ENCODE measurements at regions not wholly inside any gene's neighbourhood (a gene's known extent, or its start where the extent isn't known, plus 50 kb on each side); places are given as distances from the start of the nearest gene placed in this dataset.

- Mint-ChIP-seq H3K36me3 (no peaks in the 10 kb centered on the region), H3K4me1 (0 out of 2 replicates have a peak, but pooled peaks cover 5% of the 10 kb centered on the region), H3K27me3 (ENCODE audit: low read depth) (no peaks in the 10 kb centered on the region), H3K27ac (no peak overlapping the region), H3K9me3 (peaks cover 3% of the 10 kb centered on the region), H3K4me3 (no peak overlapping the region)
- DNase-seq (ENCODE audit: low spot score) (no peak), ATAC-seq (no peak)
- POLR2A ChIA-PET: no interaction called here
- TF ChIP-seq ELF4 (CRISPR knock-in tag; IDR thresholded peaks at IDR 0.05; ENCODE audit: low read depth) (no peak), SP1 (CRISPR knock-in tag; conservative IDR thresholded peaks at IDR 0.05) (no peak), ZNF671 (CRISPR knock-in tag; IDR thresholded peaks at IDR 0.05) (no peak)
- TF ChIP-seq, protein P1, sequence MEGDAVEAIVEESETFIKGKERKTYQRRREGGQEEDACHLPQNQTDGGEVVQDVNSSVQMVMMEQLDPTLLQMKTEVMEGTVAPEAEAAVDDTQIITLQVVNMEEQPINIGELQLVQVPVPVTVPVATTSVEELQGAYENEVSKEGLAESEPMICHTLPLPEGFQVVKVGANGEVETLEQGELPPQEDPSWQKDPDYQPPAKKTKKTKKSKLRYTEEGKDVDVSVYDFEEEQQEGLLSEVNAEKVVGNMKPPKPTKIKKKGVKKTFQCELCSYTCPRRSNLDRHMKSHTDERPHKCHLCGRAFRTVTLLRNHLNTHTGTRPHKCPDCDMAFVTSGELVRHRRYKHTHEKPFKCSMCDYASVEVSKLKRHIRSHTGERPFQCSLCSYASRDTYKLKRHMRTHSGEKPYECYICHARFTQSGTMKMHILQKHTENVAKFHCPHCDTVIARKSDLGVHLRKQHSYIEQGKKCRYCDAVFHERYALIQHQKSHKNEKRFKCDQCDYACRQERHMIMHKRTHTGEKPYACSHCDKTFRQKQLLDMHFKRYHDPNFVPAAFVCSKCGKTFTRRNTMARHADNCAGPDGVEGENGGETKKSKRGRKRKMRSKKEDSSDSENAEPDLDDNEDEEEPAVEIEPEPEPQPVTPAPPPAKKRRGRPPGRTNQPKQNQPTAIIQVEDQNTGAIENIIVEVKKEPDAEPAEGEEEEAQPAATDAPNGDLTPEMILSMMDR (IDR thresholded peaks at IDR 0.05): no peak
- CTCF ChIA-PET: no interaction called here
Observed at GRCh38 chr14:29240066-29240465, 473.5 kb downstream of the FOXG1 start.

- Mint-ChIP-seq H3K27me3 (ENCODE audit: low read depth) (no peaks in the 10 kb centered on the region), H3K27ac (no peak overlapping the region), H3K4me1 (0 out of 2 replicates have a peak, but pooled peaks cover 5% of the 10 kb centered on the region), H3K4me3 (no peak overlapping the region), H3K9me3 (peaks cover 5% of the 10 kb centered on the region), H3K36me3 (no peaks in the 10 kb centered on the region)
- CTCF ChIA-PET: no interaction called here
- POLR2A ChIA-PET: no interaction called here
- ATAC-seq: no peak
- no peak for DNase-seq (ENCODE audit: low spot score)
- TF ChIP-seq ETV6 (CRISPR knock-in tag; IDR thresholded peaks at IDR 0.05) (no peak), GABPB1 (CRISPR knock-in tag; IDR thresholded peaks at IDR 0.05) (no peak), CDX4 (CRISPR knock-in tag; IDR thresholded peaks at IDR 0.05; ENCODE audit: borderline replicate concordance) (no peak), SMAD3 (CRISPR knock-in tag; IDR thresholded peaks at IDR 0.05; ENCODE audit: borderline replicate concordance) (no peak), ZBTB21 (CRISPR knock-in tag; IDR thresholded peaks at IDR 0.05; ENCODE audit: borderline replicate concordance) (no peak), AFF4 (CRISPR knock-in tag; IDR thresholded peaks at IDR 0.05; ENCODE audit: borderline replicate concordance) (no peak), NR3C1 (CRISPR knock-in tag; conservative IDR thresholded peaks at IDR 0.05; ENCODE audit: low read depth) (no peak), CREB1 (CRISPR knock-in tag; IDR thresholded peaks at IDR 0.05) (no peak), ELF4 (CRISPR knock-in tag; IDR thresholded peaks at IDR 0.05; ENCODE audit: low read depth) (no peak), ZNF121 (CRISPR knock-in tag; IDR thresholded peaks at IDR 0.05) (no peak), EMX1 (CRISPR knock-in tag; IDR thresholded peaks at IDR 0.05) (no peak), HMGA2 (CRISPR knock-in tag; IDR thresholded peaks at IDR 0.05) (no peak), ZNF532 (CRISPR knock-in tag; IDR thresholded peaks at IDR 0.05; ENCODE audit: borderline replicate concordance) (no peak)
- TF ChIP-seq, protein P2, sequence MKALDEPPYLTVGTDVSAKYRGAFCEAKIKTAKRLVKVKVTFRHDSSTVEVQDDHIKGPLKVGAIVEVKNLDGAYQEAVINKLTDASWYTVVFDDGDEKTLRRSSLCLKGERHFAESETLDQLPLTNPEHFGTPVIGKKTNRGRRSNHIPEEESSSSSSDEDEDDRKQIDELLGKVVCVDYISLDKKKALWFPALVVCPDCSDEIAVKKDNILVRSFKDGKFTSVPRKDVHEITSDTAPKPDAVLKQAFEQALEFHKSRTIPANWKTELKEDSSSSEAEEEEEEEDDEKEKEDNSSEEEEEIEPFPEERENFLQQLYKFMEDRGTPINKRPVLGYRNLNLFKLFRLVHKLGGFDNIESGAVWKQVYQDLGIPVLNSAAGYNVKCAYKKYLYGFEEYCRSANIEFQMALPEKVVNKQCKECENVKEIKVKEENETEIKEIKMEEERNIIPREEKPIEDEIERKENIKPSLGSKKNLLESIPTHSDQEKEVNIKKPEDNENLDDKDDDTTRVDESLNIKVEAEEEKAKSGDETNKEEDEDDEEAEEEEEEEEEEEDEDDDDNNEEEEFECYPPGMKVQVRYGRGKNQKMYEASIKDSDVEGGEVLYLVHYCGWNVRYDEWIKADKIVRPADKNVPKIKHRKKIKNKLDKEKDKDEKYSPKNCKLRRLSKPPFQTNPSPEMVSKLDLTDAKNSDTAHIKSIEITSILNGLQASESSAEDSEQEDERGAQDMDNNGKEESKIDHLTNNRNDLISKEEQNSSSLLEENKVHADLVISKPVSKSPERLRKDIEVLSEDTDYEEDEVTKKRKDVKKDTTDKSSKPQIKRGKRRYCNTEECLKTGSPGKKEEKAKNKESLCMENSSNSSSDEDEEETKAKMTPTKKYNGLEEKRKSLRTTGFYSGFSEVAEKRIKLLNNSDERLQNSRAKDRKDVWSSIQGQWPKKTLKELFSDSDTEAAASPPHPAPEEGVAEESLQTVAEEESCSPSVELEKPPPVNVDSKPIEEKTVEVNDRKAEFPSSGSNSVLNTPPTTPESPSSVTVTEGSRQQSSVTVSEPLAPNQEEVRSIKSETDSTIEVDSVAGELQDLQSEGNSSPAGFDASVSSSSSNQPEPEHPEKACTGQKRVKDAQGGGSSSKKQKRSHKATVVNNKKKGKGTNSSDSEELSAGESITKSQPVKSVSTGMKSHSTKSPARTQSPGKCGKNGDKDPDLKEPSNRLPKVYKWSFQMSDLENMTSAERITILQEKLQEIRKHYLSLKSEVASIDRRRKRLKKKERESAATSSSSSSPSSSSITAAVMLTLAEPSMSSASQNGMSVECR (CRISPR knock-in tag; IDR thresholded peaks at IDR 0.05; ENCODE audit: borderline replicate concordance): no peak
- TF ChIP-seq, protein P3, sequence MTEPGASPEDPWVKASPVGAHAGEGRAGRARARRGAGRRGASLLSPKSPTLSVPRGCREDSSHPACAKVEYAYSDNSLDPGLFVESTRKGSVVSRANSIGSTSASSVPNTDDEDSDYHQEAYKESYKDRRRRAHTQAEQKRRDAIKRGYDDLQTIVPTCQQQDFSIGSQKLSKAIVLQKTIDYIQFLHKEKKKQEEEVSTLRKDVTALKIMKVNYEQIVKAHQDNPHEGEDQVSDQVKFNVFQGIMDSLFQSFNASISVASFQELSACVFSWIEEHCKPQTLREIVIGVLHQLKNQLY (CRISPR knock-in tag; IDR thresholded peaks at IDR 0.05): no peak
Observed at GRCh38 chr14:29242755-29243754, 476.5 kb downstream of the FOXG1 start.

Measured in WTC11 (cell line).